Stomach (tissue), 4 donors: ENCODE measurements at regions not wholly inside any gene's neighbourhood (a gene's known extent, or its start where the extent isn't known, plus 50 kb on each side); places are given as distances from the start of the nearest gene placed in this dataset.

Source experiments
- POLR2A ChIP-seq, 4 donors: fragments of 450-650 bp; IDR thresholded peaks; one replicate each; pipeline ENCODE4 v1.6.1; 2016; ENCODE audit warnings: antibody characterized with exemption in 4 of 4, control low read depth in 2 of 4, mild to moderate bottlenecking in 1 of 4, moderate library complexity in 1 of 4
- POLR2AphosphoS5 ChIP-seq, 3 donors: sonication (generic); formaldehyde crosslinking; IDR thresholded peaks; one replicate each; pipeline ENCODE4 v1.6.1; 2016; ENCODE audit warnings: antibody characterized with exemption in 3 of 3
- TF ChIP-seq, protein P1 (sequence below), 7 experiments: fragments of 450-650 bp in 4 of 7; fragments of 200-600 bp in 3 of 7; sonication (generic) in 3 of 7; IDR thresholded peaks; one replicate each; pipeline ENCODE4 v1.5.1; 2016 to 2019; ENCODE audit warnings: antibody characterized with exemption in 7 of 7, control low read depth in 2 of 7, mild to moderate bottlenecking in 1 of 7

DNA sequence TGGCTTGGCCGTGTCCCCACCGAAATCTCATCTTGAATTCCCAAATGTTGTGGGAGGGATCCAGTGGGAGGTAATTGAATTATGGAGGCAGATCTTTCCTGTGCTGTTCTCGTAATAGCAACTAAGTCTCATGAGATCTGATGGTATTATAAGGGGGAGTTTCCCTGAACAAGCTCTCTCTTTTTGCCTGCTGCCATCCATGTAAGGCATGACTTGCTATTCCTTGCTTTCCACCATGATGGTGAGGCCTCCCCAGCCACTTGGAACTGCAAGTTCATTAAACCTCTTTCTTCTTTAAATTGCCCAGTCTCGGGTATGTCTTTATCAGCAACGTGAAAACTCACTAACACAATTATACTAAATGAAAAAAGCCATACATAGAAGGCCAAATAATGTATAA, 101.3 kb upstream of the LYPLAL1 start:
- TF ChIP-seq, protein P1, sequence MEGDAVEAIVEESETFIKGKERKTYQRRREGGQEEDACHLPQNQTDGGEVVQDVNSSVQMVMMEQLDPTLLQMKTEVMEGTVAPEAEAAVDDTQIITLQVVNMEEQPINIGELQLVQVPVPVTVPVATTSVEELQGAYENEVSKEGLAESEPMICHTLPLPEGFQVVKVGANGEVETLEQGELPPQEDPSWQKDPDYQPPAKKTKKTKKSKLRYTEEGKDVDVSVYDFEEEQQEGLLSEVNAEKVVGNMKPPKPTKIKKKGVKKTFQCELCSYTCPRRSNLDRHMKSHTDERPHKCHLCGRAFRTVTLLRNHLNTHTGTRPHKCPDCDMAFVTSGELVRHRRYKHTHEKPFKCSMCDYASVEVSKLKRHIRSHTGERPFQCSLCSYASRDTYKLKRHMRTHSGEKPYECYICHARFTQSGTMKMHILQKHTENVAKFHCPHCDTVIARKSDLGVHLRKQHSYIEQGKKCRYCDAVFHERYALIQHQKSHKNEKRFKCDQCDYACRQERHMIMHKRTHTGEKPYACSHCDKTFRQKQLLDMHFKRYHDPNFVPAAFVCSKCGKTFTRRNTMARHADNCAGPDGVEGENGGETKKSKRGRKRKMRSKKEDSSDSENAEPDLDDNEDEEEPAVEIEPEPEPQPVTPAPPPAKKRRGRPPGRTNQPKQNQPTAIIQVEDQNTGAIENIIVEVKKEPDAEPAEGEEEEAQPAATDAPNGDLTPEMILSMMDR (IDR thresholded peaks at IDR 0.05), result no peak
- no peak for TF ChIP-seq POLR2AphosphoS5 (IDR thresholded peaks at IDR 0.05)
- TF ChIP-seq POLR2A (IDR thresholded peaks at IDR 0.05), result no peak
